ENCODE measurements at regions not wholly inside any gene's neighbourhood (a gene's known extent, or its start where the extent isn't known, plus 50 kb on each side); places are given as distances from the start of the nearest gene placed in this dataset.

DNA sequence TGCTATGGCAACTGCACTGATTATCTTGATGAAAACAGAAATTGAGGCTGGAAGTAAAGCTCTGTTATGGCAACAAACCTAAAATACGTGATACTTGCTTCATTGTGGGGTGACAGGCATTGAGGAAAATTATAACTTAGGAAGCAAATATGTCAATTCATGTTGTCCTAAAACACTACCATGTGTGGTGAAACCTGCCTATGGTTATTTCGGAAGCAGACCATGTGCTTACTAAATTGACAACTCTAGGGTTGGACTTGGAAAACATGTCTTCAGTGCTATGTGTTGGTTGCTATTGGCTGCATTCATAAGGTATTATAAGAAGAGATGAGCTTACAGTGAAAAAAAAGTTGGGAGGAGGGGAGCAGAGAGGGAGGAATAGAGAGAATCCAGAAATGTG, 55.0 kb upstream of the C14orf132 start:
- no peaks in the 10 kb centered on the region; the same call in 1 of the 2 replicates for H3K27me3 ChIP-seq (replicated peaks; ENCODE audit: control insufficient read depth, insufficient read depth, low read length)
- no peak overlapping the region for H3K4me3 ChIP-seq (ENCODE audit: low read depth, low read length)
- Mint-ChIP-seq H3K4me3 (ENCODE audit: unreplicated experiment) (no peak overlapping the region), H3K4me1 (ENCODE audit: low read depth, unreplicated experiment) (peaks cover 5% of the 10 kb centered on the region), H3K27me3 (ENCODE audit: insufficient read depth, unreplicated experiment) (peaks cover 14% of the 10 kb centered on the region), H3K36me3 (ENCODE audit: insufficient read depth, unreplicated experiment) (no peaks in the 10 kb centered on the region), H3K27ac (ENCODE audit: unreplicated experiment) (no peak overlapping the region), H3K9me3 (ENCODE audit: unreplicated experiment) (peaks cover 10% of the 10 kb centered on the region)
- BruUV-seq (replicated peaks), result no TSS peak
- DNase-seq, result no peak
- TF ChIP-seq, protein P1, sequence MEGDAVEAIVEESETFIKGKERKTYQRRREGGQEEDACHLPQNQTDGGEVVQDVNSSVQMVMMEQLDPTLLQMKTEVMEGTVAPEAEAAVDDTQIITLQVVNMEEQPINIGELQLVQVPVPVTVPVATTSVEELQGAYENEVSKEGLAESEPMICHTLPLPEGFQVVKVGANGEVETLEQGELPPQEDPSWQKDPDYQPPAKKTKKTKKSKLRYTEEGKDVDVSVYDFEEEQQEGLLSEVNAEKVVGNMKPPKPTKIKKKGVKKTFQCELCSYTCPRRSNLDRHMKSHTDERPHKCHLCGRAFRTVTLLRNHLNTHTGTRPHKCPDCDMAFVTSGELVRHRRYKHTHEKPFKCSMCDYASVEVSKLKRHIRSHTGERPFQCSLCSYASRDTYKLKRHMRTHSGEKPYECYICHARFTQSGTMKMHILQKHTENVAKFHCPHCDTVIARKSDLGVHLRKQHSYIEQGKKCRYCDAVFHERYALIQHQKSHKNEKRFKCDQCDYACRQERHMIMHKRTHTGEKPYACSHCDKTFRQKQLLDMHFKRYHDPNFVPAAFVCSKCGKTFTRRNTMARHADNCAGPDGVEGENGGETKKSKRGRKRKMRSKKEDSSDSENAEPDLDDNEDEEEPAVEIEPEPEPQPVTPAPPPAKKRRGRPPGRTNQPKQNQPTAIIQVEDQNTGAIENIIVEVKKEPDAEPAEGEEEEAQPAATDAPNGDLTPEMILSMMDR (IDR thresholded peaks at IDR 0.05; ENCODE audit: insufficient read depth in 1 of 2, low read depth in 1 of 2, low read length in 1 of 2, severe bottlenecking in 1 of 2, unreplicated experiment in 1 of 2), result no peak
- intact Hi-C loops (cut with micrococcal nuclease; ENCODE audit: unreplicated experiment), result no loop called here
- no peaks in the 10 kb centered on the region; the same call in 1 of the 2 replicates for H3K9me3 ChIP-seq
- ChIA-PET POLR2A (no interaction called here), CTCF (no interaction called here)
- no peaks in the 10 kb centered on the region; the same call in 1 of the 2 replicates for H3K36me3 ChIP-seq (ENCODE audit: control insufficient read depth, insufficient read depth, low read length)
- no peaks in the 10 kb centered on the region for H3K4me1 ChIP-seq

Data from Caco-2 (cell line).